HCT116 (cell line): ENCODE measurements at regions not wholly inside any gene's neighbourhood (a gene's known extent, or its start where the extent isn't known, plus 50 kb on each side); places are given as distances from the start of the nearest gene placed in this dataset.

ENCODE experiments used
- ATAC-seq: fragments of 200-7000 bp; cut with Tn5 transposase; 2 replicates; pipeline ENCODE4 v1.9.1; 2020; ENCODE audit warnings: mild to moderate bottlenecking, moderate library complexity
- BruUV-seq: library from RNA; stranded (reverse); fragments of 400-500 nt; replicated peaks from 2 replicates; lab custom pipeline; 2021; lab: Mats Ljungman, UMichigan
- CTCF ChIA-PET: fragments of 300-600 bp; sonication (Branson Sonifier 250); formaldehyde crosslinking; loops from one replicate; lab custom pipeline; 2021; ENCODE audit warnings: antibody characterized with exemption; lab: Charles Lee
- POLR2A ChIA-PET: fragments of 300-600, 350-600 bp; sonication (Branson Sonifier 250); formaldehyde crosslinking; loops from one replicate; lab custom pipeline; 2021; ENCODE audit warnings: antibody characterized with exemption; lab: Charles Lee
- RAD21 ChIA-PET, 2 experiments: fragments of 300-600 bp; sonication (Branson Sonifier 250); formaldehyde crosslinking; loops; one replicate each; lab custom pipeline; 2023; ENCODE audit warnings: low total read pairs in 2 of 2; ENCODE audit not compliant: uncharacterized antibody in 2 of 2, unreplicated experiment in 2 of 2, low non-redundant PET in 1 of 2; lab: Charles Lee
- DNase-seq: peaks from one replicate; pipeline ENCODE4 v3.0.0-alpha.2; 2010; ENCODE audit warnings: low read depth, low spot score
- H2AFZ ChIP-seq: fragments of 200-600 bp; shearing (Covaris generic), sonication (generic); 2 replicates; pipeline ENCODE4 v1.6.1; 2017; ENCODE audit warnings: low read depth, mixed run types, mixed read lengths, antibody characterized with exemption, low read length; ENCODE audit not compliant: poor library complexity, severe bottlenecking
- H3K27ac ChIP-seq: 2 replicates; pipeline ENCODE4 v1.5.1; 2012; ENCODE audit warnings: low read depth, low read length
- H3K27me3 ChIP-seq: fragments of 200-600 bp; sonication (generic); 2 replicates; pipeline ENCODE4 v1.6.1; 2016; ENCODE audit warnings: mixed run types, low read length, mixed read lengths; ENCODE audit not compliant: insufficient read depth
- H3K36me3 ChIP-seq, 2 experiments: fragments of 200-500 bp in 1 of 2; fragments of 200-600 bp in 1 of 2; sonication (Bioruptor generic) in 1 of 2; sonication (generic) in 1 of 2; 2 replicates each; pipeline versions ENCODE4 v1.5.1 to v1.6.1; 2014 to 2016; ENCODE audit warnings: low read length in 2 of 2, inconsistent platforms in 1 of 2, mixed read lengths in 1 of 2, mixed run types in 1 of 2; ENCODE audit not compliant: insufficient read depth in 2 of 2, control insufficient read depth in 1 of 2
- H3K4me1 ChIP-seq, 2 experiments: fragments of 200-600 bp in 1 of 2; sonication (generic) in 1 of 2; 2 replicates each; pipeline versions ENCODE4 v1.5.1 to v1.6.1; 2012 to 2017; ENCODE audit warnings: low read length in 2 of 2, inconsistent platforms in 1 of 2, mild to moderate bottlenecking in 1 of 2, mixed read lengths in 1 of 2, mixed run types in 1 of 2, moderate library complexity in 1 of 2; ENCODE audit not compliant: insufficient read depth in 2 of 2, control insufficient read depth in 1 of 2
- H3K4me2 ChIP-seq: fragments of 200-600 bp; sonication (generic); 2 replicates; pipeline ENCODE4 v1.6.1; 2017; ENCODE audit warnings: mixed run types, low read length, mixed read lengths
- H3K4me3 ChIP-seq, 2 experiments: fragments of 200-600 bp in 1 of 2; sonication (generic) in 1 of 2; replicated peaks in 1 of 2; 2 replicates each; pipeline ENCODE4 v1.5.1; 2011 to 2016; ENCODE audit warnings: low read length in 2 of 2, control low read depth in 1 of 2, low read depth in 1 of 2, mild to moderate bottlenecking in 1 of 2, mixed read lengths in 1 of 2, mixed run types in 1 of 2
- H3K79me2 ChIP-seq: fragments of 200-600 bp; sonication (generic); 2 replicates; pipeline ENCODE4 v1.6.1; 2017; ENCODE audit warnings: mild to moderate bottlenecking, mixed run types, low read length, moderate library complexity, mixed read lengths; ENCODE audit not compliant: insufficient read depth
- H3K9ac ChIP-seq: fragments of 200-600 bp; sonication (generic); 2 replicates; pipeline ENCODE4 v1.6.1; 2016; ENCODE audit warnings: low read length, mixed read lengths
- H3K9me2 ChIP-seq: fragments of 200-600 bp; sonication (generic), shearing (Covaris generic); 2 replicates; pipeline ENCODE4 v1.6.1; 2017; ENCODE audit warnings: mixed run types, mild to moderate bottlenecking, moderate library complexity; ENCODE audit not compliant: insufficient read depth
- H3K9me3 ChIP-seq, 2 experiments: fragments of 200-500 bp in 1 of 2; fragments of 200-600 bp in 1 of 2; sonication (Bioruptor generic) in 1 of 2; sonication (generic) in 1 of 2; 2 replicates each; pipeline ENCODE4 v1.6.1; 2014 to 2017; ENCODE audit warnings: low read length in 2 of 2, mixed read lengths in 2 of 2, inconsistent platforms in 1 of 2, low read depth in 1 of 2, mild to moderate bottlenecking in 1 of 2, mixed run types in 1 of 2, moderate library complexity in 1 of 2; ENCODE audit not compliant: control insufficient read depth in 1 of 2, insufficient read depth in 1 of 2
- H4K20me1 ChIP-seq: fragments of 200-600 bp; sonication (generic), shearing (Covaris generic); 2 replicates; pipeline ENCODE4 v1.6.1; 2017; ENCODE audit warnings: mixed run types, mild to moderate bottlenecking, moderate library complexity; ENCODE audit not compliant: insufficient read depth
- CBX3 ChIP-seq: IDR thresholded peaks from 2 replicates; pipeline ENCODE4 v1.6.1; 2012; ENCODE audit warnings: low read depth
- EGR1 ChIP-seq: IDR thresholded peaks from 2 replicates; pipeline ENCODE4 v1.6.1; 2012; ENCODE audit warnings: low read depth
- EZH2 ChIP-seq: fragments of 200-600 bp; sonication (generic); IDR thresholded peaks from 2 replicates; pipeline ENCODE4 v1.6.1; 2017; ENCODE audit warnings: antibody characterized with exemption, mixed run types
- FOSL1 ChIP-seq: IDR thresholded peaks from 2 replicates; pipeline ENCODE4 v1.6.1; 2012; ENCODE audit warnings: low read depth
- JUND ChIP-seq: IDR thresholded peaks from 2 replicates; pipeline ENCODE4 v1.6.1; 2012
- MAX ChIP-seq: IDR thresholded peaks from 2 replicates; pipeline ENCODE4 v1.6.1; 2012
- REST ChIP-seq: IDR thresholded peaks from 2 replicates; pipeline ENCODE4 v1.6.1; 2012; ENCODE audit warnings: low read depth
- SIN3A ChIP-seq: IDR thresholded peaks from 2 replicates; pipeline ENCODE4 v1.6.1; 2012; ENCODE audit warnings: low read depth
- SP1 ChIP-seq: IDR thresholded peaks from 2 replicates; pipeline ENCODE4 v1.6.1; 2012; ENCODE audit warnings: low read depth
- TCF7L2 ChIP-seq: IDR thresholded peaks from 2 replicates; pipeline ENCODE4 v1.7.0; 2011; ENCODE audit warnings: borderline replicate concordance, inconsistent platforms; ENCODE audit not compliant: insufficient read depth, insufficient read length; ENCODE audit errors: extremely low read depth
- intact Hi-C: fragments of 100-400 bp; cut with micrococcal nuclease; formaldehyde crosslinking; loops from 2 replicates; pipeline ENCODE4 v1.10.0; 2022

- Histone ChIP-seq H3K27ac (no peak overlapping the region), H3K4me1 (no peaks in the 10 kb centered on the region), H4K20me1 (no peaks in the 10 kb centered on the region), H3K9me2 (no peaks in the 10 kb centered on the region), H2AFZ (no peak overlapping the region), H3K9ac (no peak overlapping the region), H3K9me3 (no peaks in the 10 kb centered on the region), H3K4me3 (no peak overlapping the region), H3K79me2 (no peaks in the 10 kb centered on the region), H3K27me3 (no peaks in the 10 kb centered on the region), H3K4me2 (no peak overlapping the region), H3K36me3 (no peaks in the 10 kb centered on the region)
- BruUV-seq, result no TSS peak
- TF ChIP-seq REST (no peak), SIN3A (no peak), EZH2 (no peak), EGR1 (no peak), FOSL1 (no peak), MAX (no peak), SP1 (no peak), TCF7L2 (no peak), JUND (no peak), CBX3 (no peak)
- RAD21 ChIA-PET, result no interaction called here
- CTCF ChIA-PET, result no interaction called here
- DNase-seq (no peak), ATAC-seq (no peak)
- POLR2A ChIA-PET, result no interaction called here
- intact Hi-C loops, result no loop called here
These were observed 54.8 kb upstream of the AKIRIN2 start for GRCh38 chr6:87756858-87757257.
